PC-3 (cell line): ENCODE measurements at regions not wholly inside any gene's neighbourhood (a gene's known extent, or its start where the extent isn't known, plus 50 kb on each side); places are given as distances from the start of the nearest gene placed in this dataset.

ENCODE experiments used
- ATAC-seq: fragments of 200-7000 bp; cut with Tn5 transposase; 2 replicates; pipeline ENCODE4 v1.9.1; 2020; ENCODE audit warnings: mild to moderate bottlenecking, moderate library complexity
- BruUV-seq: library from RNA; stranded (reverse); fragments of 400-500 nt; replicated peaks from 2 replicates; lab custom pipeline; 2021; lab: Mats Ljungman, UMichigan
- CTCF ChIA-PET: fragments of 300-600 bp; sonication (Branson Sonifier 250); formaldehyde crosslinking; loops from one replicate; lab custom pipeline; 2022; ENCODE audit warnings: antibody characterized with exemption; lab: Charles Lee
- POLR2A ChIA-PET: fragments of 300-600 bp; sonication (Branson Sonifier 250); formaldehyde crosslinking; loops from one replicate; lab custom pipeline; 2022; ENCODE audit warnings: antibody characterized with exemption; ENCODE audit not compliant: unreplicated experiment; lab: Charles Lee
- DNase-seq: peaks from one replicate; pipeline ENCODE4 v3.0.0-alpha.2; 2015
- H2AFZ ChIP-seq: fragments of 300-600 bp; sonication (generic); 2 replicates; pipeline ENCODE4 v1.6.0; 2016; ENCODE audit warnings: antibody characterized with exemption, low read length
- H3F3A ChIP-seq: fragments of 300-600 bp; sonication (generic); one replicate; pipeline ENCODE4 v1.6.0; 2017; ENCODE audit warnings: antibody characterized with exemption, low read length, control low read depth, mild to moderate bottlenecking; ENCODE audit not compliant: unreplicated experiment
- H3K27ac ChIP-seq: fragments of 300-600 bp; sonication (generic); 2 replicates; pipeline ENCODE4 v1.5.1; 2016; ENCODE audit warnings: mild to moderate bottlenecking, low read length
- H3K27me3 ChIP-seq: fragments of 300-600 bp; sonication (generic); 2 replicates; pipeline ENCODE4 v1.6.1; 2016; ENCODE audit warnings: low read length, mixed read lengths
- H3K36me3 ChIP-seq: fragments of 300-600 bp; sonication (generic); 2 replicates; pipeline ENCODE4 v1.6.1; 2016; ENCODE audit warnings: low read depth, mixed run types, low read length, mixed read lengths
- H3K4me1 ChIP-seq: fragments of 300-600 bp; sonication (generic); 2 replicates; pipeline ENCODE4 v1.5.1; 2016; ENCODE audit warnings: low read length; ENCODE audit not compliant: insufficient read depth
- H3K4me2 ChIP-seq: fragments of 300-600 bp; sonication (generic); 2 replicates; pipeline ENCODE4 v1.6.0; 2016; ENCODE audit warnings: low read length
- H3K4me3 ChIP-seq: fragments of 300-600 bp; sonication (generic); 2 replicates; pipeline ENCODE4 v1.5.1; 2016; ENCODE audit warnings: mild to moderate bottlenecking, low read length, mixed read lengths
- H3K79me2 ChIP-seq: fragments of 300-600 bp; sonication (generic); 2 replicates; pipeline ENCODE4 v1.6.1; 2017; ENCODE audit warnings: low read length, mixed read lengths
- H3K9ac ChIP-seq: fragments of 300-600 bp; sonication (generic); 2 replicates; pipeline ENCODE4 v1.6.0; 2016; ENCODE audit warnings: mild to moderate bottlenecking, low read length
- H3K9me2 ChIP-seq: fragments of 300-600 bp; sonication (generic); replicated peaks from 2 replicates; pipeline ENCODE4 v1.6.1; 2016; ENCODE audit warnings: mixed run types, low read length, mixed read lengths
- H3K9me3 ChIP-seq: fragments of 300-600 bp; sonication (generic); 2 replicates; pipeline ENCODE4 v1.6.1; 2016; ENCODE audit warnings: low read length, mixed read lengths
- H4K20me1 ChIP-seq: fragments of 300-600 bp; sonication (generic); 2 replicates; pipeline ENCODE4 v1.6.1; 2016; ENCODE audit warnings: low read length, mixed read lengths
- CTCF ChIP-seq: fragments of 300-600 bp; sonication (generic); conservative IDR thresholded peaks from 2 replicates; pipeline ENCODE4 v1.5.1; 2017; ENCODE audit warnings: antibody characterized with exemption, low read depth, mild to moderate bottlenecking, low read length
- EZH2 ChIP-seq: fragments of 300-600 bp; sonication (generic); IDR thresholded peaks from one replicate; pipeline ENCODE4 v1.6.1; 2017; ENCODE audit warnings: antibody characterized with exemption, mild to moderate bottlenecking, low read length; ENCODE audit not compliant: unreplicated experiment
- EZH2phosphoT487 ChIP-seq: fragments of 300-600 bp; sonication (generic); IDR thresholded peaks from 2 replicates; pipeline ENCODE4 v1.6.1; 2018; ENCODE audit warnings: mild to moderate bottlenecking, antibody characterized with exemption, low read length, borderline replicate concordance
- intact Hi-C: fragments of 100-400 bp; cut with micrococcal nuclease; formaldehyde crosslinking; loops from 2 replicates; pipeline ENCODE4 v1.9.0; 2023

GRCh38 chr15:77557564-77557963 is 75.1 kb downstream of the LINGO1 start:
- Histone ChIP-seq H3K9me2 (no peaks in the 10 kb centered on the region), H3F3A (no peaks in the 10 kb centered on the region), H3K9ac (no peak overlapping the region), H3K36me3 (no peaks in the 10 kb centered on the region), H4K20me1 (no peaks in the 10 kb centered on the region), H3K4me3 (no peak overlapping the region), H2AFZ (no peak overlapping the region), H3K4me2 (no peak overlapping the region), H3K27me3 (no peaks in the 10 kb centered on the region), H3K27ac (no peak overlapping the region), H3K79me2 (no peaks in the 10 kb centered on the region), H3K9me3 (no peaks in the 10 kb centered on the region), H3K4me1 (no peaks in the 10 kb centered on the region)
- ChIA-PET CTCF (no interaction called here), POLR2A (no interaction called here)
- intact Hi-C loops = no loop called here
- no peak for TF ChIP-seq EZH2phosphoT487
- TF ChIP-seq CTCF = no peak
- TF ChIP-seq EZH2 = no peak
- no TSS peak for BruUV-seq
- ATAC-seq = no peak
- no peak for DNase-seq

GRCh38 chr15:77557144-77557543 is 75.6 kb downstream of the LINGO1 start:
- ATAC-seq (no peak), DNase-seq (no peak)
- Histone ChIP-seq H3K36me3 (no peaks in the 10 kb centered on the region), H3K4me2 (no peak overlapping the region), H3K4me3 (no peak overlapping the region), H3K27ac (no peak overlapping the region), H3F3A (no peaks in the 10 kb centered on the region), H4K20me1 (no peaks in the 10 kb centered on the region), H2AFZ (no peak overlapping the region), H3K4me1 (no peaks in the 10 kb centered on the region), H3K27me3 (no peaks in the 10 kb centered on the region), H3K9me3 (no peaks in the 10 kb centered on the region), H3K79me2 (no peaks in the 10 kb centered on the region), H3K9ac (no peak overlapping the region), H3K9me2 (no peaks in the 10 kb centered on the region)
- CTCF ChIA-PET = no interaction called here
- BruUV-seq = no TSS peak
- POLR2A ChIA-PET = no interaction called here
- no peak for TF ChIP-seq CTCF
- no peak for TF ChIP-seq EZH2
- TF ChIP-seq EZH2phosphoT487 = no peak
- intact Hi-C loops = no loop called here

GRCh38 chr15:77556622-77557021 is 76.1 kb downstream of the LINGO1 start:
- ChIA-PET POLR2A (no interaction called here), CTCF (no interaction called here)
- H3K9ac ChIP-seq = no peak overlapping the region
- no TSS peak for BruUV-seq
- H3K9me2 ChIP-seq = no peaks in the 10 kb centered on the region
- no peaks in the 10 kb centered on the region for H3K79me2 ChIP-seq
- H3K4me2 ChIP-seq = no peak overlapping the region
- H3K4me1 ChIP-seq = no peaks in the 10 kb centered on the region
- intact Hi-C loops = no loop called here
- no peaks in the 10 kb centered on the region for H4K20me1 ChIP-seq
- ATAC-seq (no peak), DNase-seq (no peak)
- no peaks in the 10 kb centered on the region for H3K9me3 ChIP-seq
- H2AFZ ChIP-seq = no peak overlapping the region
- H3K36me3 ChIP-seq = no peaks in the 10 kb centered on the region
- no peaks in the 10 kb centered on the region for H3F3A ChIP-seq
- H3K4me3 ChIP-seq = no peak overlapping the region
- no peaks in the 10 kb centered on the region for H3K27me3 ChIP-seq
- H3K27ac ChIP-seq = no peak overlapping the region
- TF ChIP-seq EZH2phosphoT487 (no peak), EZH2 (no peak), CTCF (no peak)
